ENCODE measurements at regions not wholly inside any gene's neighbourhood (a gene's known extent, or its start where the extent isn't known, plus 50 kb on each side); places are given as distances from the start of the nearest gene placed in this dataset.

DNA sequence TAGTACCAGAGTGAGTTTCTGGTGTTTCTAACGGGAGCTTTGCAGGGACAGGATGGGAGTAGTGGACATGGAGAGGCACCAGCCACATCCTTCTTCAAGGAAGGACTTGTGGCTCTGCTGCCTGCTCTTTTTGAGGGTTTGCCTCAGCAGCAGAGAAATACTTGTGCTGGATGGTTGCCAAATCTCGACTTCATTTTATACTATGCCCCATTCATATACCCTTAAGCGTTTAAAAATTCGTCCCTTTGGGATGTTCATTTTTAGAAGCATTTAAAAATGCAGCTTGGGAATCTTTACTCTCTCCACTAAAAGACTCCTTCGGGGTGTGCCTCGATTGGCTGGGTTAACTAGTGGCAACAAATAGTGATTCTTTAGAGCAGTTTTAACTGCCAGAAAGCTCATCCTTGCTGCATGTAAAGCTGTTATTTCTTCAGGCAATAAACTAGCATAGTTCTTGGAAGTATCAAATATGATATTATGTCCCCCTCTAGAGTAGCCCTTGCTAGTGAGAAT, 126.5 kb upstream of the B3GAT2 start:
- TF ChIP-seq POLR2AphosphoS5 (IDR thresholded peaks at IDR 0.05; ENCODE audit: borderline replicate concordance, low read depth, low read length) (no peak), EZH2 (IDR thresholded peaks at IDR 0.05) (no peak), FOXP2 (optimal IDR thresholded peaks at IDR 0.05; ENCODE audit: control extremely low read depth, extremely low read length, insufficient read depth) (no peak)
